HepG2 (cell line): ENCODE measurements at regions not wholly inside any gene's neighbourhood (a gene's known extent, or its start where the extent isn't known, plus 50 kb on each side); places are given as distances from the start of the nearest gene placed in this dataset.

Experiments
- BORCS8-MEF2B ChIP-seq: sonication (generic); formaldehyde crosslinking; IDR thresholded peaks from 2 replicates; pipeline ENCODE4 v1.8.0; 2022; ENCODE audit warnings: mild to moderate bottlenecking, missing genetic modification reagents
- GABPA ChIP-seq, 2 experiments: IDR thresholded peaks; 2 replicates each; pipeline ENCODE4 v1.6.1; 2011 to 2016; ENCODE audit warnings: low read depth in 2 of 2, low read length in 1 of 2, missing biosample characterization in 1 of 2, missing genetic modification characterization in 1 of 2
- HNRNPUL1 ChIP-seq: fragments of 200-400 bp; formaldehyde crosslinking; IDR thresholded peaks from 2 replicates; pipeline ENCODE4 v1.6.1; 2017; ENCODE audit warnings: low read depth, mild to moderate bottlenecking, low read length, moderate library complexity
- MAZ ChIP-seq, 2 experiments: sonication (generic) in 1 of 2; formaldehyde crosslinking in 1 of 2; IDR thresholded peaks; 2 replicates each; pipeline versions ENCODE4 v1.5.0 to v1.6.1; 2012 to 2020; ENCODE audit warnings: low read depth in 2 of 2, mild to moderate bottlenecking in 2 of 2, borderline replicate concordance in 1 of 2, improper control_type of control experiment in 1 of 2, low read length in 1 of 2, missing genetic modification reagents in 1 of 2, moderate library complexity in 1 of 2
- PHB2 ChIP-seq: fragments of 450-650 bp; IDR thresholded peaks from 2 replicates; pipeline ENCODE4 v1.6.1; 2018; ENCODE audit not compliant: partially characterized antibody
- SAFB2 ChIP-seq: sonication (generic); formaldehyde crosslinking; IDR thresholded peaks from 2 replicates; pipeline ENCODE4 v1.5.1; 2020; ENCODE audit warnings: missing genetic modification reagents, low read depth, mild to moderate bottlenecking, borderline replicate concordance
- ZNF782 ChIP-seq: sonication (generic); formaldehyde crosslinking; IDR thresholded peaks from 2 replicates; pipeline ENCODE4 v1.4.0; 2020; ENCODE audit warnings: missing genetic modification reagents, mild to moderate bottlenecking, borderline replicate concordance
- TF ChIP-seq, protein P1 (sequence below): sonication (generic); formaldehyde crosslinking; IDR thresholded peaks from 2 replicates; pipeline ENCODE4 v1.5.0; 2020; ENCODE audit warnings: missing genetic modification reagents, mild to moderate bottlenecking, borderline replicate concordance
- TF ChIP-seq, protein P2 (sequence below): sonication (generic); formaldehyde crosslinking; IDR thresholded peaks from 2 replicates; pipeline ENCODE4 v1.8.1; 2022; ENCODE audit warnings: low read depth, mild to moderate bottlenecking, missing genetic modification reagents
- TF ChIP-seq, protein P3 (sequence below): sonication (generic); formaldehyde crosslinking; IDR thresholded peaks from 2 replicates; pipeline ENCODE4 v1.4.0; 2020; ENCODE audit warnings: missing genetic modification reagents

DNA sequence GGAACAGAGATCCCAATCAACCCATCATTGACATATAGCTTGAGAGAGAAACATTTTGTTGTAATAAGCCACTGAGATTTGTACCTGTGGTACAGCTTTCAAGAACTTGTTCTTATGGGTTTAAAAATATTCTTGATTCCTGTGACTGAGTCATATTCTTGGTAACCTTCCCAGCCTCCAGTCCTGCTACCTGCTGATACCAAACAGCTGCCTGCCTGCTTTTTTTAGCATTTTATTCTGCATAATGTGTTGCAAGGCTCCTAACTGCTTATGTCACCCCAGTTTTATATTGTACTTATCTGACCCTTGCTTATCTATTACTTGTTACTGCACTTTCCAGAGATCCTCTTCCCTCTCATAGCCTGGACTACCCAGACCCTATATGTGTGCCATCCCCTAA lies 349.3 kb upstream of the SOX2 start:
- no peak for TF ChIP-seq BORCS8-MEF2B (CRISPR knock-in tag)
- TF ChIP-seq, protein P1, sequence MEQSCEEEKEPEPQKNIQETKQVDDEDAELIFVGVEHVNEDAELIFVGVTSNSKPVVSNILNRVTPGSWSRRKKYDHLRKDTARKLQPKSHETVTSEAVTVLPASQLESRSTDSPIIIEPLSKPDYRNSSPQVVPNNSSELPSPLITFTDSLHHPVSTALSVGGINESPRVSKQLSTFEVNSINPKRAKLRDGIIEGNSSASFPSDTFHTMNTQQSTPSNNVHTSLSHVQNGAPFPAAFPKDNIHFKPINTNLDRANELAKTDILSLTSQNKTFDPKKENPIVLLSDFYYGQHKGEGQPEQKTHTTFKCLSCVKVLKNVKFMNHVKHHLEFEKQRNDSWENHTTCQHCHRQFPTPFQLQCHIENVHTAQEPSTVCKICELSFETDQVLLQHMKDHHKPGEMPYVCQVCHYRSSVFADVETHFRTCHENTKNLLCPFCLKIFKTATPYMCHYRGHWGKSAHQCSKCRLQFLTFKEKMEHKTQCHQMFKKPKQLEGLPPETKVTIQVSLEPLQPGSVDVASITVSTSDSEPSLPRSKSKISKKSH (CRISPR knock-in tag): no peak
- no peak for TF ChIP-seq MAZ (IDR thresholded peaks at IDR 0.05; ENCODE audit: borderline replicate concordance, low read depth, low read length)
- TF ChIP-seq MAZ (CRISPR knock-in tag; IDR thresholded peaks at IDR 0.05; ENCODE audit: low read depth): no peak
- no peak for TF ChIP-seq PHB2
- TF ChIP-seq, protein P2, sequence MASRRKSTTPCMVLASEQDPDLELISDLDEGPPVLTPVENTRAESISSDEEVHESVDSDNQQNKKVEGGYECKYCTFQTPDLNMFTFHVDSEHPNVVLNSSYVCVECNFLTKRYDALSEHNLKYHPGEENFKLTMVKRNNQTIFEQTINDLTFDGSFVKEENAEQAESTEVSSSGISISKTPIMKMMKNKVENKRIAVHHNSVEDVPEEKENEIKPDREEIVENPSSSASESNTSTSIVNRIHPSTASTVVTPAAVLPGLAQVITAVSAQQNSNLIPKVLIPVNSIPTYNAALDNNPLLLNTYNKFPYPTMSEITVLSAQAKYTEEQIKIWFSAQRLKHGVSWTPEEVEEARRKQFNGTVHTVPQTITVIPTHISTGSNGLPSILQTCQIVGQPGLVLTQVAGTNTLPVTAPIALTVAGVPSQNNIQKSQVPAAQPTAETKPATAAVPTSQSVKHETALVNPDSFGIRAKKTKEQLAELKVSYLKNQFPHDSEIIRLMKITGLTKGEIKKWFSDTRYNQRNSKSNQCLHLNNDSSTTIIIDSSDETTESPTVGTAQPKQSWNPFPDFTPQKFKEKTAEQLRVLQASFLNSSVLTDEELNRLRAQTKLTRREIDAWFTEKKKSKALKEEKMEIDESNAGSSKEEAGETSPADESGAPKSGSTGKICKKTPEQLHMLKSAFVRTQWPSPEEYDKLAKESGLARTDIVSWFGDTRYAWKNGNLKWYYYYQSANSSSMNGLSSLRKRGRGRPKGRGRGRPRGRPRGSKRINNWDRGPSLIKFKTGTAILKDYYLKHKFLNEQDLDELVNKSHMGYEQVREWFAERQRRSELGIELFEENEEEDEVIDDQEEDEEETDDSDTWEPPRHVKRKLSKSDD (CRISPR knock-in tag): no peak
- no peak for TF ChIP-seq SAFB2 (CRISPR knock-in tag)
- TF ChIP-seq GABPA (IDR thresholded peaks at IDR 0.05; ENCODE audit: low read depth, low read length): no peak
- TF ChIP-seq GABPA (CRISPR knock-in tag; IDR thresholded peaks at IDR 0.05; ENCODE audit: low read depth): no peak
- TF ChIP-seq, protein P3, sequence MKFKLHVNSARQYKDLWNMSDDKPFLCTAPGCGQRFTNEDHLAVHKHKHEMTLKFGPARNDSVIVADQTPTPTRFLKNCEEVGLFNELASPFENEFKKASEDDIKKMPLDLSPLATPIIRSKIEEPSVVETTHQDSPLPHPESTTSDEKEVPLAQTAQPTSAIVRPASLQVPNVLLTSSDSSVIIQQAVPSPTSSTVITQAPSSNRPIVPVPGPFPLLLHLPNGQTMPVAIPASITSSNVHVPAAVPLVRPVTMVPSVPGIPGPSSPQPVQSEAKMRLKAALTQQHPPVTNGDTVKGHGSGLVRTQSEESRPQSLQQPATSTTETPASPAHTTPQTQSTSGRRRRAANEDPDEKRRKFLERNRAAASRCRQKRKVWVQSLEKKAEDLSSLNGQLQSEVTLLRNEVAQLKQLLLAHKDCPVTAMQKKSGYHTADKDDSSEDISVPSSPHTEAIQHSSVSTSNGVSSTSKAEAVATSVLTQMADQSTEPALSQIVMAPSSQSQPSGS (CRISPR knock-in tag): no peak
- TF ChIP-seq HNRNPUL1: no peak
- TF ChIP-seq ZNF782 (CRISPR knock-in tag): no peak
